ENCODE measurements at regions not wholly inside any gene's neighbourhood (a gene's known extent, or its start where the extent isn't known, plus 50 kb on each side); places are given as distances from the start of the nearest gene placed in this dataset.

- TF ChIP-seq CTCF (IDR thresholded peaks at IDR 0.05) = no peak
- TF ChIP-seq POLR2A (IDR thresholded peaks at IDR 0.05) = no peak
Observed at GRCh38 chr21:35273333-35273732, 224.2 kb upstream of the RUNX1 start.

Data from heart left ventricle (tissue), 13 donors.